Smooth muscle cell (in vitro differentiated cells): ENCODE measurements at regions not wholly inside any gene's neighbourhood (a gene's known extent, or its start where the extent isn't known, plus 50 kb on each side); places are given as distances from the start of the nearest gene placed in this dataset.

Experiments used
- DNase-seq: peaks from one replicate; lab custom pipeline; 2025; ENCODE audit not compliant: unreplicated experiment; lab: John Stamatoyannopoulos, UW
- H2AFZ ChIP-seq: fragments of 200-600 bp; sonication (generic); 2 replicates; pipeline ENCODE4 v1.6.0; 2016; ENCODE audit warnings: antibody characterized with exemption, low read depth, mild to moderate bottlenecking
- H3F3A ChIP-seq: fragments of 200-600 bp; sonication (generic); 2 replicates; pipeline ENCODE4 v1.6.0; 2017; ENCODE audit warnings: antibody characterized with exemption, low read depth
- H3K27ac ChIP-seq: fragments of 200-600 bp; sonication (generic); 2 replicates; pipeline ENCODE4 v1.5.1; 2016; ENCODE audit warnings: low read depth, mild to moderate bottlenecking
- H3K27me3 ChIP-seq: fragments of 200-600 bp; sonication (generic); 2 replicates; pipeline ENCODE4 v1.6.1; 2016; ENCODE audit warnings: low read depth, mild to moderate bottlenecking
- H3K36me3 ChIP-seq: fragments of 200-600 bp; sonication (generic); 2 replicates; pipeline ENCODE4 v1.5.1; 2016; ENCODE audit warnings: low read depth
- H3K4me1 ChIP-seq: fragments of 200-600 bp; sonication (generic); 2 replicates; pipeline ENCODE4 v1.5.1; 2016; ENCODE audit warnings: low read depth
- H3K4me2 ChIP-seq: fragments of 200-600 bp; sonication (generic); 2 replicates; pipeline ENCODE4 v1.6.0; 2016; ENCODE audit warnings: mild to moderate bottlenecking
- H3K4me3 ChIP-seq: fragments of 200-600 bp; sonication (generic); 2 replicates; pipeline ENCODE4 v1.5.1; 2016; ENCODE audit warnings: mild to moderate bottlenecking
- H3K79me2 ChIP-seq: fragments of 200-600 bp; sonication (generic); 2 replicates; pipeline ENCODE4 v1.6.0; 2016; ENCODE audit warnings: low read depth, mild to moderate bottlenecking
- H3K9ac ChIP-seq: fragments of 200-600 bp; sonication (generic); 2 replicates; pipeline ENCODE4 v1.6.0; 2016; ENCODE audit warnings: low read depth
- H3K9me3 ChIP-seq: fragments of 200-600 bp; sonication (generic); replicated peaks from 2 replicates; pipeline ENCODE4 v1.5.1; 2016; ENCODE audit warnings: low read depth
- H4K20me1 ChIP-seq: fragments of 200-600 bp; sonication (generic); 2 replicates; pipeline ENCODE4 v1.6.0; 2016; ENCODE audit warnings: low read depth
- WGBS: methylation state at CpG from one replicate; pipeline ENCODE4 v1.1.7; 2016; ENCODE audit warnings: low lambda C conversion rate; 5-methylcytosine and 5-hydroxymethylcytosine counted together
- TF ChIP-seq, protein P1 (sequence below): fragments of 200-600 bp; sonication (generic); IDR thresholded peaks from 2 replicates; pipeline ENCODE4 v1.5.1; 2017; ENCODE audit warnings: borderline replicate concordance, mild to moderate bottlenecking, antibody characterized with exemption; ENCODE audit not compliant: insufficient read depth, poor library complexity, severe bottlenecking

DNA sequence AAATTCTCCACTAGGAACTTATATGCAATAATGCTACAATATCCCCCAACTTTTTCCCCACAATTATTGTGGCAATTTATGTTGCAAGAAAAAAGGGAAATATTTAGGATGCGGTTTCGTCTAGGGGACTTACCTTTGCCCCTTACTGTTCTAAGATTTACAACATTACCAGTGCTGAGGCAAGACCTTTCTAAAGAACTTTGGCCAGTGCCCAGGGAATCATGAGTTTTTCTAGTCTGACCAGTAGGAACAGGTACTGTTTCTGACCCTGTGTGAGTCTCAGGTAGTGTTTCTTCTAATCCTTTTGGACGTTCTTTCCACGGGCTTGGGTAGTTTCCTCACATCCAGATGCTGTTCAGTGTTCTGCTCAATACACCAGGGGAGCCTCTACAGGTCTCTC is 373.7 kb downstream of the HAPSTR1 start:
- no peaks in the 10 kb centered on the region for H3K9me3 ChIP-seq
- no peaks in the 10 kb centered on the region for H3K4me1 ChIP-seq
- DNase-seq = no peak
- H3K9ac ChIP-seq = no peak overlapping the region
- TF ChIP-seq, protein P1, sequence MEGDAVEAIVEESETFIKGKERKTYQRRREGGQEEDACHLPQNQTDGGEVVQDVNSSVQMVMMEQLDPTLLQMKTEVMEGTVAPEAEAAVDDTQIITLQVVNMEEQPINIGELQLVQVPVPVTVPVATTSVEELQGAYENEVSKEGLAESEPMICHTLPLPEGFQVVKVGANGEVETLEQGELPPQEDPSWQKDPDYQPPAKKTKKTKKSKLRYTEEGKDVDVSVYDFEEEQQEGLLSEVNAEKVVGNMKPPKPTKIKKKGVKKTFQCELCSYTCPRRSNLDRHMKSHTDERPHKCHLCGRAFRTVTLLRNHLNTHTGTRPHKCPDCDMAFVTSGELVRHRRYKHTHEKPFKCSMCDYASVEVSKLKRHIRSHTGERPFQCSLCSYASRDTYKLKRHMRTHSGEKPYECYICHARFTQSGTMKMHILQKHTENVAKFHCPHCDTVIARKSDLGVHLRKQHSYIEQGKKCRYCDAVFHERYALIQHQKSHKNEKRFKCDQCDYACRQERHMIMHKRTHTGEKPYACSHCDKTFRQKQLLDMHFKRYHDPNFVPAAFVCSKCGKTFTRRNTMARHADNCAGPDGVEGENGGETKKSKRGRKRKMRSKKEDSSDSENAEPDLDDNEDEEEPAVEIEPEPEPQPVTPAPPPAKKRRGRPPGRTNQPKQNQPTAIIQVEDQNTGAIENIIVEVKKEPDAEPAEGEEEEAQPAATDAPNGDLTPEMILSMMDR = no peak
- H3F3A ChIP-seq = no peaks in the 10 kb centered on the region
- 90% methylated on average over 4 of the region's 4 CpGs for WGBS
- peaks cover 11% of the 10 kb centered on the region for H3K27me3 ChIP-seq
- no peak overlapping the region for H3K4me3 ChIP-seq
- no peak overlapping the region for H2AFZ ChIP-seq
- H4K20me1 ChIP-seq = no peaks in the 10 kb centered on the region
- H3K27ac ChIP-seq = no peak overlapping the region
- no peaks in the 10 kb centered on the region for H3K36me3 ChIP-seq
- no peaks in the 10 kb centered on the region for H3K79me2 ChIP-seq
- H3K4me2 ChIP-seq = no peak overlapping the region

DNA sequence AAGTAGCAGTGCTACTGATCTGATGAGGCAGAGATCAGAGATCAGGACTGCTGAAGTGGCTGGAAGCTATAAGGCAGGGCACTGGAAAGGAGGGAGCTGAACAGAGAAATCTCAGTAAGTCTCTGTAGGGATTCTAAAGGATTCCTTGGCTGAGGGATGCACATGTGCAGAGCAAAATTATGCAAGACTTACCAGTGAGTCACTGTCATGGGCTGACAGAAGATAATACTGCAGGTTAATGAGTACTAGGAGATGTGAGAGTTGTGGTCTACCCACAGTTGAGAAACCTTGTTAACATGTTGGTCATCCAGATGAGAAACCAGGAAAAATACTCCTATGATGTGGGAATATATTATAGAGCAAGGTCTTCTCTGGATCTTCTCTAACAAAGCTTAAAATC is 378.1 kb downstream of the HAPSTR1 start:
- H3K79me2 ChIP-seq = no peaks in the 10 kb centered on the region
- no peaks in the 10 kb centered on the region for H4K20me1 ChIP-seq
- H3F3A ChIP-seq = no peaks in the 10 kb centered on the region
- peak overlapping the region; percentile 70 for H3K27ac ChIP-seq
- TF ChIP-seq, protein P1 = no peak
- no peak for DNase-seq
- H3K36me3 ChIP-seq = no peaks in the 10 kb centered on the region
- no peaks in the 10 kb centered on the region for H3K4me1 ChIP-seq
- H3K27me3 ChIP-seq = no peaks in the 10 kb centered on the region
- H3K4me3 ChIP-seq = no peak overlapping the region
- H2AFZ ChIP-seq = no peak overlapping the region
- no peak overlapping the region for H3K4me2 ChIP-seq
- H3K9ac ChIP-seq = no peak overlapping the region
- H3K9me3 ChIP-seq = no peaks in the 10 kb centered on the region

DNA sequence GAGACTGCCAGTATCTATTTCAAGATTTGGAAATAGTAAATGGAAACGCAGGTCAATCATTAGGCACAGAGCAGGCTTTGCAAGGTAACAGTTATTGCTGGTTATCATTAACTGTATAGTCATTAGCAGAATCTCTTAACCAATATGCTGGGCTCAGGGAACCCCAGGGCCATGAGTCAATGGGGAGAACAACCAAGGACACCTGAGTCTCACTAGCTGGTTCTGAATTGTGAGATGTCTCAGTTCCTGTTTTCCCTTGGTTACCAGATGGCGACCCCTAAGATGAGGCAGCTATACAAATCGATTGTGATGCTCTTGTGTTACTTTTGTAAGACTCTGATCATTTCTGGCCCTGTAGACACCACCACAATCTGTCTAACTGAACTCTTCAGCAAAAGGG is 385.3 kb downstream of the HAPSTR1 start:
- no peak overlapping the region for H3K9ac ChIP-seq
- TF ChIP-seq, protein P1 = no peak

DNA sequence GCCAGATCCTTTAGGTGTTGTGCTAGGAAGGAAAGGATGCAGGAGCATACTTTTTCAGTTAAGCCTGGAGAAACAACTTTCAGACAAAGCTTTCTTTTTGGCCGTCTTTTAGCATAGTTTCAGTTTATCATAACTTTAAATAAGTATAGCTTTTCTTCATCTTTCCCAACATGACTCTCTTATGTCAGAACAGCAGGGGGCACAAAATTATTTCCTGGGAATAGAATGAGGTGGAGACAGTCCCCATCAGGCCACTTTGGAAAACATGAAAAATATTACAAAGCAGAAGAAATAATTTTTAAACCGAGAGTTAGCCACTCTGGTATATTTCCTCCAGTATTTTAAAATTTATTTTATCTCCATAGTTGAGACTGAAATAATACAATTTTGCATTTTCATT is 387.6 kb downstream of the HAPSTR1 start:
- DNase-seq = no peak
- H3K4me1 ChIP-seq = no peaks in the 10 kb centered on the region
- H3K4me3 ChIP-seq = no peak overlapping the region
- H4K20me1 ChIP-seq = no peaks in the 10 kb centered on the region
- H3K27ac ChIP-seq = no peak overlapping the region
- 77% methylated on average over 2 of the region's 2 CpGs for WGBS
- no peaks in the 10 kb centered on the region for H3F3A ChIP-seq
- TF ChIP-seq, protein P1 = peak; percentile 23
- no peak overlapping the region for H3K4me2 ChIP-seq
- no peaks in the 10 kb centered on the region for H3K36me3 ChIP-seq
- H3K9ac ChIP-seq = no peak overlapping the region
- no peaks in the 10 kb centered on the region for H3K79me2 ChIP-seq
- H3K27me3 ChIP-seq = no peaks in the 10 kb centered on the region
- H3K9me3 ChIP-seq = no peaks in the 10 kb centered on the region
- no peak overlapping the region for H2AFZ ChIP-seq

More for the DNA sequence above, 385.3 kb downstream of the HAPSTR1 start:
- H3K36me3 ChIP-seq = no peaks in the 10 kb centered on the region
- H3K9me3 ChIP-seq = no peaks in the 10 kb centered on the region
- H3K4me2 ChIP-seq = no peak overlapping the region
- H2AFZ ChIP-seq = no peak overlapping the region
- no peak for DNase-seq
- H3K4me3 ChIP-seq = no peak overlapping the region
- H3F3A ChIP-seq = no peaks in the 10 kb centered on the region
- H4K20me1 ChIP-seq = no peaks in the 10 kb centered on the region
- WGBS = 97% methylated on average over 3 of the region's 3 CpGs
- H3K27ac ChIP-seq = no peak overlapping the region
- H3K4me1 ChIP-seq = no peaks in the 10 kb centered on the region
- no peaks in the 10 kb centered on the region for H3K27me3 ChIP-seq
- no peaks in the 10 kb centered on the region for H3K79me2 ChIP-seq
